Astrocyte (in vitro differentiated cells and primary cell): ENCODE measurements at regions not wholly inside any gene's neighbourhood (a gene's known extent, or its start where the extent isn't known, plus 50 kb on each side); places are given as distances from the start of the nearest gene placed in this dataset.
"Not testable (repeated sequence)": the region's sequence is repeated elsewhere in the genome, so short reads cannot be mapped to it uniquely, and the experiment has no call there.

ENCODE experiments used
- DNase-seq: peaks from one replicate; pipeline ENCODE4 v3.0.0-alpha.2; 2010; ENCODE audit warnings: low read depth
- FAIRE-seq: peaks from 2 replicates; lab custom pipeline; 2011; peaks lifted over from hg19 to GRCh38; lab: Jason Lieb, UNC
- H2AFZ ChIP-seq: 2 replicates; pipeline ENCODE4 v1.6.0; 2012; ENCODE audit warnings: low read depth, low read length, inconsistent platforms
- H3K27ac ChIP-seq: 2 replicates; pipeline ENCODE4 v1.5.1; 2011; ENCODE audit warnings: low read depth, low read length, inconsistent platforms
- H3K27me3 ChIP-seq: 2 replicates; pipeline ENCODE4 v1.6.0; 2011; ENCODE audit warnings: low read length, inconsistent platforms; ENCODE audit not compliant: insufficient read depth
- H3K36me3 ChIP-seq: 2 replicates; pipeline ENCODE4 v1.5.1; 2011; ENCODE audit warnings: low read length, inconsistent platforms; ENCODE audit not compliant: insufficient read depth
- H3K4me1 ChIP-seq: 2 replicates; pipeline ENCODE4 v1.5.1; 2011; ENCODE audit warnings: low read length, inconsistent platforms; ENCODE audit not compliant: insufficient read depth
- H3K4me2 ChIP-seq: 2 replicates; pipeline ENCODE4 v1.6.0; 2012; ENCODE audit warnings: low read length, inconsistent platforms
- H3K4me3 ChIP-seq: 2 replicates; pipeline ENCODE4 v1.5.1; 2011; ENCODE audit warnings: low read depth, mild to moderate bottlenecking, low read length, inconsistent platforms; ENCODE audit not compliant: insufficient read depth
- H3K79me2 ChIP-seq: 2 replicates; pipeline ENCODE4 v1.6.0; 2012; ENCODE audit warnings: mild to moderate bottlenecking, low read length, inconsistent platforms; ENCODE audit not compliant: insufficient read depth
- H3K9ac ChIP-seq: 2 replicates; pipeline ENCODE4 v1.6.0; 2012; ENCODE audit warnings: mild to moderate bottlenecking, low read length, inconsistent platforms
- H3K9me3 ChIP-seq: 2 replicates; pipeline ENCODE4 v1.5.1; 2012; ENCODE audit warnings: low read depth, mild to moderate bottlenecking, low read length, inconsistent platforms; ENCODE audit not compliant: insufficient read depth
- H4K20me1 ChIP-seq: 2 replicates; pipeline ENCODE4 v1.6.0; 2012; ENCODE audit warnings: low read length, inconsistent platforms; ENCODE audit not compliant: insufficient read depth
- H3K27ac Mint-ChIP-seq: one replicate; pipeline ENCODE4 v1.8.0; 2021; ENCODE audit warnings: mild to moderate bottlenecking, mixed read lengths; ENCODE audit not compliant: unreplicated experiment
- H3K27me3 Mint-ChIP-seq: one replicate; pipeline ENCODE4 v1.8.0; 2021; ENCODE audit warnings: low read depth, mixed read lengths; ENCODE audit not compliant: unreplicated experiment
- H3K36me3 Mint-ChIP-seq: one replicate; pipeline ENCODE4 v1.8.0; 2021; ENCODE audit warnings: low read depth, mixed read lengths; ENCODE audit not compliant: unreplicated experiment
- H3K4me1 Mint-ChIP-seq: one replicate; pipeline ENCODE4 v1.8.0; 2021; ENCODE audit warnings: low read depth, mixed read lengths; ENCODE audit not compliant: unreplicated experiment
- H3K4me3 Mint-ChIP-seq: one replicate; pipeline ENCODE4 v1.8.0; 2021; ENCODE audit warnings: mild to moderate bottlenecking, moderate library complexity, mixed read lengths; ENCODE audit not compliant: unreplicated experiment
- H3K9me3 Mint-ChIP-seq: one replicate; pipeline ENCODE4 v1.8.0; 2021; ENCODE audit warnings: mild to moderate bottlenecking, mixed read lengths; ENCODE audit not compliant: unreplicated experiment
- CTCF ChIP-seq: IDR thresholded peaks from 2 replicates; pipeline ENCODE4 v1.5.1; 2011; ENCODE audit warnings: low read depth, mild to moderate bottlenecking, inconsistent platforms, low read length, moderate library complexity; ENCODE audit not compliant: insufficient read depth
- EZH2 ChIP-seq: IDR thresholded peaks from 2 replicates; pipeline ENCODE4 v1.6.1; 2012; ENCODE audit warnings: mild to moderate bottlenecking, low read length, inconsistent platforms; ENCODE audit not compliant: insufficient read depth

DNA sequence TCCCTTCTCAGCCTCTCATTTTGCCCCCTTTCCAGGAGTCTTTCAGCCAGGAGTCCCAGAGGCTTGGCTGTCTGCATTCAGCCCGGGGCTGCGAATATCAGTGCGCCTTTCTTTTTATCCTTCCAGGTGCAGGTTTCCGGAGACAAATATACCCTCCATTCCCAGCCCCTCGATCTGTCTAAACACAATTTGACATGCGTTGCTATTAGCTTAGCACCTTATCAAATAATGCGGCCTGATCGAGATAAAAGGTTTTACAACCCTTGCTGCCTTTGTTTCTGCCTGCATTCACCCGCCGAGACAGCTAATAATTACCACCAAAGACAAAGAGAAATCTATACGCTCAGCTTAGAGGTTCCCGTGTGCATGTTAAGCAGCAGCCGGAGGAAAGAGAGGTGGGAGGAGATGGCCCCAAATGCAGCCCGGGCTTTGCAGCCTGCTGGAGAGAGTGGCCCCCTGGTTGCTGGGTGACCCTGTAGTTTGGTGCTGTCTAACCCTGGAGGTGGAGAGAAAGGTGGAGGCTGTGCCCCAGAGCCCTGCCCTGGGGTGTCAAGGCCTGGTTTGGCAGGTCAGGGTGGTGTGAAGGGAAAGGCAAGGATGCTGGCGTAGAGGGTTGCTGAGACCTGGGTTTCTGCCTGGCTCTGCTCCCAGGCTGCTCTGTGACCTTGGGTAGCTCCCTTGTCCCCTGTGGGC is 185.3 kb downstream of the RPS24 start:
- H3K4me3 Mint-ChIP-seq = no peak overlapping the region

GRCh38 chr10:78219568-78219967 is 185.9 kb downstream of the RPS24 start:
- H3K4me3 Mint-ChIP-seq, H3K4me2 ChIP-seq, H3K9me3 Mint-ChIP-seq, H3K27ac Mint-ChIP-seq, H4K20me1 ChIP-seq, H3K79me2 ChIP-seq, H3K36me3 ChIP-seq, H3K9me3 ChIP-seq, H3K4me3 ChIP-seq, H3K4me1 Mint-ChIP-seq, FAIRE-seq, DNase-seq, H2AFZ ChIP-seq, H3K9ac ChIP-seq, H3K27ac ChIP-seq, H3K36me3 Mint-ChIP-seq: not testable (repeated sequence)
- Histone ChIP-seq H3K4me1 (peaks cover 12% of the 10 kb centered on the region), H3K27me3 (peaks cover 18% of the 10 kb centered on the region)
- peaks cover 68% of the 10 kb centered on the region for H3K27me3 Mint-ChIP-seq

More for the DNA sequence above, 185.3 kb downstream of the RPS24 start:
- Histone ChIP-seq H3K79me2 (no peaks in the 10 kb centered on the region), H3K9me3 (peaks cover 2% of the 10 kb centered on the region), H4K20me1 (no peaks in the 10 kb centered on the region), H3K27me3 (peaks cover 19% of the 10 kb centered on the region), H2AFZ (no peak overlapping the region), H3K4me2 (no peak overlapping the region), H3K27ac (no peak overlapping the region), H3K36me3 (no peaks in the 10 kb centered on the region), H3K9ac (no peak overlapping the region), H3K4me1 (peaks cover 7% of the 10 kb centered on the region), H3K4me3 (no peak overlapping the region)
- DNase-seq (no peak), FAIRE-seq (no peak)
- H3K4me1 Mint-ChIP-seq = no peaks in the 10 kb centered on the region
- H3K36me3 Mint-ChIP-seq = peaks cover 2% of the 10 kb centered on the region
- H3K9me3 Mint-ChIP-seq = peaks cover 11% of the 10 kb centered on the region
- TF ChIP-seq CTCF = no peak
- no peak for TF ChIP-seq EZH2
- H3K27me3 Mint-ChIP-seq = peaks cover 71% of the 10 kb centered on the region
- H3K27ac Mint-ChIP-seq = no peak overlapping the region

- H3K36me3 Mint-ChIP-seq = no peaks in the 10 kb centered on the region
These were observed 187.1 kb downstream of the RPS24 start for GRCh38 chr10:78220781-78221180.

More at GRCh38 chr10:78220781-78221180, 187.1 kb downstream of the RPS24 start:
- TF ChIP-seq CTCF (no peak), EZH2 (no peak)
- Mint-ChIP-seq H3K27ac (no peak overlapping the region), H3K4me3 (no peak overlapping the region), H3K4me1 (peaks cover 9% of the 10 kb centered on the region), H3K27me3 (peaks cover 60% of the 10 kb centered on the region), H3K9me3 (peaks cover 9% of the 10 kb centered on the region)
- Histone ChIP-seq H3K36me3 (no peaks in the 10 kb centered on the region), H3K79me2 (no peaks in the 10 kb centered on the region), H3K4me2 (no peak overlapping the region), H3K4me3 (no peak overlapping the region), H3K27ac (no peak overlapping the region), H3K4me1 (peaks cover 14% of the 10 kb centered on the region), H3K27me3 (peaks cover 14% of the 10 kb centered on the region), H3K9ac (no peak overlapping the region), H2AFZ (no peak overlapping the region), H3K9me3 (peaks cover 2% of the 10 kb centered on the region), H4K20me1 (no peaks in the 10 kb centered on the region)
- FAIRE-seq (no peak), DNase-seq (no peak)
